Suprapubic skin (tissue), 4 donors: ENCODE measurements at regions not wholly inside any gene's neighbourhood (a gene's known extent, or its start where the extent isn't known, plus 50 kb on each side); places are given as distances from the start of the nearest gene placed in this dataset.

Source experiments
- POLR2A ChIP-seq, 2 donors: fragments of 450-650 bp; IDR thresholded peaks; one replicate each; pipeline ENCODE4 v1.6.1; 2017; ENCODE audit warnings: antibody characterized with exemption in 2 of 2, mild to moderate bottlenecking in 2 of 2, moderate library complexity in 2 of 2
- POLR2AphosphoS5 ChIP-seq, 3 donors: sonication (generic); formaldehyde crosslinking; IDR thresholded peaks; one replicate each; pipeline ENCODE4 v1.6.1; 2017; ENCODE audit warnings: antibody characterized with exemption in 3 of 3
- TF ChIP-seq, protein P1 (sequence below), 2 donors: fragments of 200-600 bp in 1 of 2; fragments of 450-650 bp in 1 of 2; sonication (generic) in 1 of 2; IDR thresholded peaks; one replicate each; pipeline ENCODE4 v1.5.1; 2016 to 2019; ENCODE audit warnings: antibody characterized with exemption in 2 of 2, mild to moderate bottlenecking in 1 of 2, moderate library complexity in 1 of 2

DNA sequence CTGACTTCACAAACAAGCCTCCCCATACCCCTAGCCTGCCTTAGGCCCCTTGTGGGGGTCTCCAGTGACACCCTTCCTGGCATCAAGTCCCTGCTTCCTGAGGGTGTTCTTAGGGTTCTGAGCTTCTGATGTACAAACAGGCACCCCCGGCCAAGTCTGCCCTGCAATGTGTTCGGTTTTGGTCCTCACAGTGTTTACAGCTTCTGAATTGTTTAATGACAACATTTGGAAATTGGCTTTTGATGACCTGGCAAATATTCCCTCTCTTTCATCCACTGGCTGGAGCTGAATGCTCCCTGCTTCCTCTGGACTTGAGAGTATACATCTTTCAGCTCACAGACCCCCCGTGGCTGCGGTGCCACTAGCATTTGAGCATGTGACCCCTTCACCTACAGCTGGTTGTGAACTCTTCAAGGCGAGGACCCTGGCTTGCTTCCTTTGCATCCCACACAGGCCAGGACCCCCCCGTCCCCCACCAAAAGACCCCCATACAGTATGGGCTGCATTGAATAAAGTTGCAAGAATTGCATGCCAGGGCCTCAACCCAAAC is 180.8 kb downstream of the KATNIP start:
- TF ChIP-seq, protein P1, sequence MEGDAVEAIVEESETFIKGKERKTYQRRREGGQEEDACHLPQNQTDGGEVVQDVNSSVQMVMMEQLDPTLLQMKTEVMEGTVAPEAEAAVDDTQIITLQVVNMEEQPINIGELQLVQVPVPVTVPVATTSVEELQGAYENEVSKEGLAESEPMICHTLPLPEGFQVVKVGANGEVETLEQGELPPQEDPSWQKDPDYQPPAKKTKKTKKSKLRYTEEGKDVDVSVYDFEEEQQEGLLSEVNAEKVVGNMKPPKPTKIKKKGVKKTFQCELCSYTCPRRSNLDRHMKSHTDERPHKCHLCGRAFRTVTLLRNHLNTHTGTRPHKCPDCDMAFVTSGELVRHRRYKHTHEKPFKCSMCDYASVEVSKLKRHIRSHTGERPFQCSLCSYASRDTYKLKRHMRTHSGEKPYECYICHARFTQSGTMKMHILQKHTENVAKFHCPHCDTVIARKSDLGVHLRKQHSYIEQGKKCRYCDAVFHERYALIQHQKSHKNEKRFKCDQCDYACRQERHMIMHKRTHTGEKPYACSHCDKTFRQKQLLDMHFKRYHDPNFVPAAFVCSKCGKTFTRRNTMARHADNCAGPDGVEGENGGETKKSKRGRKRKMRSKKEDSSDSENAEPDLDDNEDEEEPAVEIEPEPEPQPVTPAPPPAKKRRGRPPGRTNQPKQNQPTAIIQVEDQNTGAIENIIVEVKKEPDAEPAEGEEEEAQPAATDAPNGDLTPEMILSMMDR (IDR thresholded peaks at IDR 0.05), result no peak
- no peak for TF ChIP-seq POLR2A (IDR thresholded peaks at IDR 0.05)
- TF ChIP-seq POLR2AphosphoS5 (IDR thresholded peaks at IDR 0.05), result no peak
